Heart left ventricle (tissue), 16 donors: ENCODE measurements at regions not wholly inside any gene's neighbourhood (a gene's known extent, or its start where the extent isn't known, plus 50 kb on each side); places are given as distances from the start of the nearest gene placed in this dataset.

Experiments used
- ATAC-seq, 4 donors: fragments of 200-7000 bp; cut with Tn5 transposase; one replicate each; pipeline ENCODE4 v1.9.1; 2020 to 2022; ENCODE audit warnings: moderate library complexity in 4 of 4, mild to moderate bottlenecking in 3 of 4, moderate number of reproducible peaks in 1 of 4
- DNase-seq, 5 donors: peaks; one replicate each; pipeline ENCODE4 v3.0.0-alpha.2; 2020
- H3K27ac ChIP-seq, 12 donors: fragments of 200-600 bp; sonication (generic) in 4 of 12; one replicate each; pipeline versions ENCODE4 v1.5.0 to v1.8.0; 2016 to 2022; ENCODE audit warnings: mild to moderate bottlenecking in 2 of 12
- H3K27me3 ChIP-seq, 9 donors: fragments of 200-600 bp; sonication (generic) in 2 of 9; one replicate each; pipeline versions ENCODE4 v1.5.1 to v1.8.0; 2016 to 2022; ENCODE audit warnings: mild to moderate bottlenecking in 3 of 9
- H3K36me3 ChIP-seq, 9 donors: fragments of 200-600 bp; sonication (generic) in 2 of 9; one replicate each; pipeline versions ENCODE4 v1.5.0 to v1.8.0; 2018 to 2022; ENCODE audit warnings: mild to moderate bottlenecking in 2 of 9
- H3K4me1 ChIP-seq, 12 donors: fragments of 200-600 bp; sonication (generic) in 4 of 12; one replicate each; pipeline versions ENCODE4 v1.5.0 to v1.8.0; 2016 to 2022; ENCODE audit warnings: mild to moderate bottlenecking in 3 of 12
- H3K4me3 ChIP-seq, 12 donors: fragments of 200-600 bp; sonication (generic) in 4 of 12; one replicate each; pipeline versions ENCODE4 v1.5.0 to v1.8.0; 2017 to 2022; ENCODE audit warnings: mild to moderate bottlenecking in 9 of 12, moderate library complexity in 4 of 12
- H3K9me3 ChIP-seq, 12 donors: fragments of 200-600 bp; sonication (generic) in 4 of 12; one replicate each; pipeline versions ENCODE4 v1.5.0 to v1.8.0; 2016 to 2022; ENCODE audit warnings: mild to moderate bottlenecking in 1 of 12
- CTCF ChIP-seq, 12 donors: fragments of 200-600 bp; sonication (generic) in 4 of 12; IDR thresholded peaks; one replicate each; pipeline versions ENCODE4 v1.5.0 to v1.8.0; 2018 to 2022; ENCODE audit warnings: antibody characterized with exemption in 12 of 12, mild to moderate bottlenecking in 5 of 12
- POLR2A ChIP-seq, 2 donors: fragments of 450-650 bp; IDR thresholded peaks; one replicate each; pipeline ENCODE4 v1.6.1; 2017; ENCODE audit warnings: antibody characterized with exemption in 2 of 2, mild to moderate bottlenecking in 2 of 2, moderate library complexity in 2 of 2
- WGBS, 4 donors: extraction: QIAGEN DNeasy Blood & Tissue Kit in 2 of 4; methylation state at CpG; one replicate each; pipeline versions ENCODE4 v1.1.5 to v1.1.7; 2013 to 2018; 5-methylcytosine and 5-hydroxymethylcytosine counted together
- intact Hi-C, 10 donors: fragments of 100-400 bp; cut with DNase I; formaldehyde crosslinking; loops; one replicate each; pipeline versions ENCODE4 v1.11.1 to v1.14.2; 2022
- donor health status: ischemic (EF 13 %, LVEDD 7.1; RV severe dilation, severe dysfunction).
- donor health status: healthy with polysubstance abuse.
- donor health status: DM: no; HTN: yes; CAD: no.
- donor health status: DM: no; HTN: no; CAD: no.
- donor health status: ischemic (EF 25% LVEDD 6.9; RV normal size, moderate dysfunction).
- donor health status: ischemic (EF 25% LVEDD 5.7; RV mildly dilated, moderate dysfunction).
- donor health status: healthy.
- donor health status: DM: yes; HTN: yes; CAD: no.
- donor health status: ischemic (EF 35%, LVEDD 5.7; RV mildly dilated, moderate dysfunction).
- donor health status: nonischemic (EF 11% LVEDD 7.7; RV severe dilation, severe dysfunction).
- donor health status: DM: yes; HTN: yes; CAD: no.
- donor health status: PGD.
- donor health status: ischemic (EF 29% LVEDD 5.4; RV normal size, mild dysfunction).
- donor health status: nonischemic (EF 23%, LVEDD 6.1; RV moderate dilation, normal function).

- no peak overlapping the region for H3K27ac ChIP-seq
- peaks cover 0 to 18% (median 3%) of the 10 kb centered on the region in 12 donors for H3K9me3 ChIP-seq
- no peak for DNase-seq
- no peak for TF ChIP-seq CTCF (IDR thresholded peaks at IDR 0.05)
- TF ChIP-seq POLR2A (IDR thresholded peaks at IDR 0.05): no peak
- intact Hi-C loops: no loop called here
- H3K36me3 ChIP-seq: no peaks in the 10 kb centered on the region
- H3K4me1 ChIP-seq: no peaks in the 10 kb centered on the region
- no peak overlapping the region for H3K4me3 ChIP-seq
- H3K27me3 ChIP-seq: no peaks in the 10 kb centered on the region
- no peak for ATAC-seq
- WGBS, 4 donors: 52 to 57% (median 53%) methylated on average over 2 of the region's 2 CpGs
Measured at GRCh38 chr16:72311426-72311825, 139.5 kb upstream of the PMFBP1 start.

- intact Hi-C loops: no loop called here
- Histone ChIP-seq H3K4me3 (no peak overlapping the region), H3K27ac (no peak overlapping the region), H3K9me3 (peaks cover 0 to 18% (median 3%) of the 10 kb centered on the region in 12 donors), H3K4me1 (no peaks in the 10 kb centered on the region), H3K36me3 (no peaks in the 10 kb centered on the region), H3K27me3 (no peaks in the 10 kb centered on the region)
- TF ChIP-seq POLR2A (IDR thresholded peaks at IDR 0.05) (no peak), CTCF (IDR thresholded peaks at IDR 0.05) (no peak)
- ATAC-seq (no peak), DNase-seq (no peak)
- WGBS, 4 donors: 66 to 93% (median 89%) methylated on average over 4 of the region's 4 CpGs
Measured at GRCh38 chr16:72309001-72309400, 137.0 kb upstream of the PMFBP1 start.

GRCh38 chr16:72308396-72308795 is 136.4 kb upstream of the PMFBP1 start:
- TF ChIP-seq CTCF (IDR thresholded peaks at IDR 0.05) (no peak), POLR2A (IDR thresholded peaks at IDR 0.05) (no peak)
- DNase-seq (no peak), ATAC-seq (no peak)
- no peak overlapping the region for H3K4me3 ChIP-seq
- peaks cover 0 to 18% (median 3%) of the 10 kb centered on the region in 12 donors for H3K9me3 ChIP-seq
- intact Hi-C loops: no loop called here
- no peaks in the 10 kb centered on the region for H3K27me3 ChIP-seq
- no peak overlapping the region for H3K27ac ChIP-seq
- H3K4me1 ChIP-seq: no peaks in the 10 kb centered on the region
- H3K36me3 ChIP-seq: no peaks in the 10 kb centered on the region

- Histone ChIP-seq H3K27me3 (no peaks in the 10 kb centered on the region), H3K4me3 (no peak overlapping the region), H3K9me3 (no peaks in the 10 kb centered on the region), H3K36me3 (no peaks in the 10 kb centered on the region), H3K27ac (no peak overlapping the region), H3K4me1 (no peaks in the 10 kb centered on the region)
- DNase-seq (no peak), ATAC-seq (no peak)
- intact Hi-C loops: no loop called here
- WGBS, 4 donors: 39 to 60% (median 55%) methylated on average over 2 of the region's 2 CpGs
- no peak for TF ChIP-seq CTCF (IDR thresholded peaks at IDR 0.05)
- TF ChIP-seq POLR2A (IDR thresholded peaks at IDR 0.05): no peak
Measured at GRCh38 chr16:72302332-72302731, 130.4 kb upstream of the PMFBP1 start.
